Stimulated activated CD8-positive, alpha-beta memory T cell treated with anti-CD3 and anti-CD28 coated beads, Interleukin-4, amount 100 ng/mL, for 48 hours (primary cell): ENCODE measurements at regions not wholly inside any gene's neighbourhood (a gene's known extent, or its start where the extent isn't known, plus 50 kb on each side); places are given as distances from the start of the nearest gene placed in this dataset.

Experiments used
- DNase-seq: peaks from one replicate; pipeline ENCODE4 v3.0.0-alpha.2; 2020

GRCh38 chr12:130074661-130075406 is 87.4 kb upstream of the FZD10 start:
- no peak for DNase-seq

GRCh38 chr12:130075497-130076076 is 86.7 kb upstream of the FZD10 start:
- no peak for DNase-seq

- DNase-seq: no peak
These were observed 86.1 kb upstream of the FZD10 start for GRCh38 chr12:130076126-130076525.

GRCh38 chr12:130076752-130077151 is 85.5 kb upstream of the FZD10 start:
- DNase-seq: no peak

- DNase-seq: no peak
These were observed 83.4 kb upstream of the FZD10 start for GRCh38 chr12:130078852-130079251.

- DNase-seq: no peak
These were observed 83.0 kb upstream of the FZD10 start for GRCh38 chr12:130079279-130079678.

- no peak for DNase-seq
These were observed 82.1 kb upstream of the FZD10 start for GRCh38 chr12:130080205-130080604.

GRCh38 chr12:130081117-130081805 is 81.0 kb upstream of the FZD10 start:
- no peak for DNase-seq

- no peak for DNase-seq
These were observed 79.3 kb upstream of the FZD10 start for GRCh38 chr12:130083002-130083401.

GRCh38 chr12:130083734-130084133 is 78.5 kb upstream of the FZD10 start:
- DNase-seq: no peak

GRCh38 chr12:130084359-130084758 is 77.9 kb upstream of the FZD10 start:
- no peak for DNase-seq

- no peak for DNase-seq
These were observed 76.0 kb upstream of the FZD10 start for GRCh38 chr12:130086248-130086647.

- no peak for DNase-seq
These were observed 75.5 kb upstream of the FZD10 start for GRCh38 chr12:130086797-130087196.

GRCh38 chr12:130087222-130087621 is 75.0 kb upstream of the FZD10 start:
- DNase-seq: no peak

- DNase-seq: no peak
These were observed 73.8 kb upstream of the FZD10 start for GRCh38 chr12:130088504-130088903.

- no peak for DNase-seq
These were observed 71.7 kb upstream of the FZD10 start for GRCh38 chr12:130090542-130090941.

- no peak for DNase-seq
These were observed 68.9 kb upstream of the FZD10 start for GRCh38 chr12:130093380-130093779.

- DNase-seq: no peak
These were observed 64.9 kb upstream of the FZD10 start for GRCh38 chr12:130097342-130097741.

GRCh38 chr12:130097798-130098255 is 64.4 kb upstream of the FZD10 start:
- no peak for DNase-seq

- no peak for DNase-seq
These were observed 63.8 kb upstream of the FZD10 start for GRCh38 chr12:130098301-130099005.

- DNase-seq: no peak
These were observed 61.5 kb upstream of the FZD10 start for GRCh38 chr12:130100634-130101362.

GRCh38 chr12:130101370-130101769 is 60.9 kb upstream of the FZD10 start:
- DNase-seq: no peak

- DNase-seq: no peak
These were observed 60.0 kb upstream of the FZD10 start for GRCh38 chr12:130102266-130102665.
